ENCODE measurements at regions not wholly inside any gene's neighbourhood (a gene's known extent, or its start where the extent isn't known, plus 50 kb on each side); places are given as distances from the start of the nearest gene placed in this dataset.
"Not testable (repeated sequence)": the region's sequence is repeated elsewhere in the genome, so short reads cannot be mapped to it uniquely, and the experiment has no call there.

GRCh38 chrX:22536746-22537304 is 264.1 kb downstream of the CBLL2 start:
- DNase-seq: no peak

- no peak for DNase-seq
Measured at GRCh38 chrX:22538580-22538979, 265.9 kb downstream of the CBLL2 start.

DNA sequence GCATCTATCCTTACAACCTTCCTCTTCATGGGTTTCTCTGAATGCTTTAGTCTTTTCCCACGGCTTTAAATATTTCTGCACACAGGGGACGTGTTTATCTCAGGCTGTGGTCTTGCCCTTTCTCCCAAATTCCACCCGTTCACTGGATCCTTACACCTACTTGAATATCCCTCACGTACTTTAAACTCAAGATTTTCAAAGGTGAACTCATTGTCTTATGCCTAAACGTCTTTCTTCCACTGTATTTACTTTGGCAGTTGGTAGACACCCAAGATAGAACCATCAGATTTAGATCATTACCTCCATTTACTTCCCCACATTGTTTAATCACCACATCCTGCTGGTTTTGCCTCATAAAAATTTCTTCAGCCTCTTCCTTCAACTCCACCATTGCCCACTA is 269.2 kb downstream of the CBLL2 start:
- DNase-seq: no peak

GRCh38 chrX:22542641-22543040 is 269.9 kb downstream of the CBLL2 start:
- DNase-seq: no peak

GRCh38 chrX:22559506-22559905 is 286.8 kb downstream of the CBLL2 start:
- DNase-seq: no peak

DNA sequence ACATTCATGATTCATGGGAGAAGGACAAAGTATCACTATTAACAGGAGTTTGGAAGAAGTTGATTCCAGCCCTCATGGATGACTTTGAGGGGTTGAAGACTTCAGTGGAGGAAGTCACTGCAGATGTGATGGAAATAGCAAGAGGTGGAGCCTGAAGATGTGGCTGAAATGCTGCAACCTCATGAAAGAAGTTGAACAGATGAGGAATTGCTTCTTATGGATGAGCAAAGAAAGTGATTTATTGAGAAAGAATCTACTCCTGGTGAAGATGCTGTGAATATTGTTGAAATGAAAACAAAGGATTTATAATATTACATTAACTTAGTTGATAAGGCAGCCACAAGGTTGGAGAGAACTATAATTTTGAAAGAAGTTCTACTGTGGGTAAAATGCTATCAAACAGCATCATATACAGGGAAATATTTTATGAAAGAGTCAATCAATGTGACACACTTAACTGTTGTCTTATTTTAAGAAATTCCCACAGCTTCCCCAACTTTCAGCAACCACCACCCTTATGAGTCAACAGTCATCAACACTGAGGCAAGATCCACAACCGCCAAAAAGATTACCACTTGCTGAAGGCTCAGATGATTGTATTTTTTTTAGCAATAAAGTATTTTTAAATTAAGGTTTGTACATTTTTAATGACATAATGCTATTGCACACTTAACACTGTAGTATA is 302.6 kb downstream of the CBLL2 start:
- no peak for DNase-seq

- no peak for DNase-seq
Measured at GRCh38 chrX:22577181-22577580, 304.5 kb downstream of the CBLL2 start.

DNA sequence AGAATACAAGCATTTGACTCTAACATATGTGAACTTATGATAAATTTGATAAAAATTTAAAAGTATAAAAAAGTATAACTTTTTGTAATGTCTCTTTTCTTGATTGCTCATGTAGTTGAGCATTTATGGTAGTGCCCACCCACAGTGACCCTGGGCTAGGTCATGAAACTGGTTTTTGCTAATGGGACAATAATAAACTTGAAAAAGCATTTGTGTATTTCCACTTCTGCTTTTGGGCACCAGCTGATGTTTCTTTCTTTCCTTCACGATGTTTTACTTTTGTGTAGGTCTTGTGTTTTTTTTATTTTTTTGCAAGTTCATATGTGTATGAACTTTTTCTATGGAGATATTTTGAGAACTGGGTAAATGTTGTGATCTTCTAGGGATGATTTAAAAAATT is 313.1 kb downstream of the CBLL2 start:
- DNase-seq: no peak

DNA sequence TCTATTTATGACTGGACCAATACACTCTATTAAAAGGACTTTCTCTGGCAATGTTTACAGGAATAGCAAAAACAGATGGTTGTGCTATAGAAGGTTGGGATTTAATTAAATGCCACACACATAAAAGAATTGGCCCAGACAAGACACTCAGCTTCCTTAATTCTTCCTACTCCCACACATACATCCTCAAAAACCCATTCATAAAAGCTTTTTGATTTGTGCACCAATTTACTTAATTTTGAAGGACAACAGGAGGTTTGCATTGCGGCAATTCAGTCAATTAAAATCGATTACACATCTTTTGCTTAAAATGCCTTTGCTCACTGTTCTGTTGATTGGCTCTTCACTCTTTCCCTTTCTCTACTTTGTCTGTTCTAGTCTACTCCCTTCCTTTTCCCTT is 317.1 kb downstream of the CBLL2 start:
- no peak for DNase-seq

- DNase-seq: no peak
Measured at GRCh38 chrX:22594766-22595165, 322.1 kb downstream of the CBLL2 start.

GRCh38 chrX:22603060-22603459 is 330.3 kb downstream of the CBLL2 start:
- DNase-seq: no peak

GRCh38 chrX:22609452-22609851 is 336.7 kb downstream of the CBLL2 start:
- DNase-seq: not testable (repeated sequence)

DNA sequence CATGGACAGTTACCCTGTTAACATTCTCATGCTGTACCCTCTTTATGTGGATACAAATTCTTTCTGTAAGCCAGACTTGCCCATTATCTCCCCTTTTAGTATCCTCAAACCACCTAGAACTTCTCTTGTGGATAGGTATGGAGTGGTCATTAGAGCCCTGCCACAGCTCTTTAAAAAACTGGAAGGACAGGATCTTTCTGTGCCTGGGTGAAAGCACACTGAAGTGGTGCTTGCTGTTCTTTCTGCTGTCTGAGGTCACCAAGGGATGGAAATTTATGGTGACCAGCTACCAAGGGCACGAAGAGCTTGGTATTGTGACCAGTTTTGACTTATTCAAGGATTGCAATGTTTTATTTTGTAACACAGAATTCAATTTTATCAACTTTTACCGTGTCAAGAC is 344.2 kb downstream of the CBLL2 start:
- no peak for DNase-seq

DNA sequence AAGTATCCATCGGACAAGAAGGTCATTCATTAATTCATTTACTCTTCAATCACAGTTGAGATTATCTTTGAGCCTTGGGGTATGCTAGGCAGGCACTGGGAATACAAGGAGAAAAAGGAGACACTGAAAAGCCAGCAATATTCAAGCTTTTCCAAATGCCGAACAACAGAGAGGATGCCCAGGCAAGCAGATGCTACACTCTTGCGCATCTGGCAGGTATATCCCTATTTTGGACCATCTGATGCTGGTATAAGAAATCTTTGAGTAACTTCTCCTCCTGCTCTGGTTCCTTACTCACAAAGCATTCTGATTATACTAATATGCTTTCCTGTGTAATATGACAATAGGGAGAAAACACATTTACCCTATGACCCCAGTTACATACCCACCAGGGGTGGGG is 354.9 kb downstream of the CBLL2 start:
- DNase-seq: no peak

- DNase-seq: no peak
Measured at GRCh38 chrX:22628275-22628674, 355.6 kb downstream of the CBLL2 start.

DNA sequence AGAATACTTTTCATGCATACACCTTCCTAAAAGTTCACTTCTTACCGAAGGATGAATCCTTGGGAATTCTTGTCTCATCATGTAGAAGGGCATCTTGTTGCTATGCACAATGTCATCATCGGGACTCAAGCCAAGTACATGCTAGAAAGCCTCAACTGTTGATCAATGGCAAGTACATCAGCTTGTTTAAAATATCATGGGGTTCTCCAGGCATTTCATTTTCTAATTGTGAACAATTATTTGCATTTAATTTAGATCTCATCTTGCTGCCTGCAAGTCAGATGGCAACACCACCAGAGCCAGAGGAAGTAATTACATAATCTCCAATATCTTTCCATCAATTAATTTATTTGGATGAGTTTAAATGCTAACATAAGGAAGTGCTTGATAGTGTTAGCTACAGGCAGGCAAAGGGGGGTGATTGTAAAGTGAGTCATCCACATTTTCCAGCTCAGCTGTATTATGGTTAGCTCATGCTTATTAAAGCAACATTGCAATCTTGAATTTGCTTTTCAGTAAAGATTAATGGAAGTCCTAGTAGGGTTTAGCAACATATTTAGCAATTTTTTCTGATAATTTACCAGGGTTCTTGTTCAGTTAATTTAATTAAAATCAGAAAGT is 356.5 kb downstream of the CBLL2 start:
- DNase-seq: no peak

GRCh38 chrX:22634083-22634482 is 361.4 kb downstream of the CBLL2 start:
- no peak for DNase-seq

DNA sequence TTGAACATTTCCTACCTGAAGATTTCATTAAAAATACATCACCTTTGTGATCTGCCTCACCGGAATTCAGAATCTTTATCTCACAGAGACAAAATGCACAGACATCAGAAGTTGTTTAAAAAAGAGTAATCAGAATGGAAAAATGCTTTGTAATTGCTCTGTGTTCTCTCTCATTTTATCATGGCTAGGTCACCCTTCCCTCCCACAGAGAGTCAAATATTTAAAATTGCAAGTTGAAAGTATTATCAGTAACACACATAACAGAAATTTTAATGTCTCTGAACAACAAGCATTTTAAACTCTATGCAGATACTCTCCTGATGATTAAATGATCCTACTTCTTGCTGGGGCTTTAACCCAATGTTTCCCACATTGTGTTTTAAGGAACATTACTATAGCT is 362.0 kb downstream of the CBLL2 start:
- no peak for DNase-seq

- no peak for DNase-seq
Measured at GRCh38 chrX:22648281-22648680, 351.5 kb upstream of the DDX53 start.

GRCh38 chrX:22650691-22651090 is 349.1 kb upstream of the DDX53 start:
- DNase-seq: no peak

GRCh38 chrX:22652596-22652995 is 347.2 kb upstream of the DDX53 start:
- no peak for DNase-seq

DNA sequence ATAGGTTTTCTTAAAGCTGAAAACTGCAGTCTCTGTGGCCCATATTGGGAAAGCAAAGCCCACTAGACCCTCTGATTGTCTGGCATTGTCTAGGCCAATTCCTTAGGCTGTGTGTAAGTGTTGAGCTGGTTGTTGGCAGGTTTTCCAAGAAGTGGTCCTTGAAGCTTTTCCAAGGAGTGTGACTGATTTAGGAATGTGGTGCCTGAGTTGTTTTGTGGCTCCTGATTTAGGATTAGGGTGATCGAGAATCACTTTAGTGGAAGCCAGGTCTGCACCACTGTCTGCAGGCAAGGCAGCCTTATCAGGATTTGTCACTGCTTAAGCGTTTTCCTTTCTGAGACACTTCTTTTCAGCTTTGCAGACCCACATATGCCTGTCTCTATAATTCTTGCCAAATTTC is 339.0 kb upstream of the DDX53 start:
- DNase-seq: no peak

DNA sequence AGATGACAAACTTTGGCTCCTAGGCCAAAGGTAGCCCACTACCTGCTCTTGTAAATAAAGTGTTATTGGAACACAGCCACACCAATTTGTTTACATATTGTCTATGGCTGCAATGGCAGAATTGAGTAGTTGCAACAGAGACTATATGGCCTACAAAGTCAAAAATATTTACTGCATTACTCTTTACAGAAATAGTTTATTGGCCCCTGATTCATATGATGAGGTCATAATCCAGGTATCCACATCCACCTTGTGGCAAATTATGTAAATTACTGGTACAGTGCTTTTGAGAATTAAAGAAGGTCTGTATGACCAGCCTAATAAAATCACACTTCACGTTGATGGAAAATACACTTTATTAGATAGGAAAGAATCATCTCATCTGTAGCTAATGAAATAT is 337.0 kb upstream of the DDX53 start:
- DNase-seq: no peak

DNA sequence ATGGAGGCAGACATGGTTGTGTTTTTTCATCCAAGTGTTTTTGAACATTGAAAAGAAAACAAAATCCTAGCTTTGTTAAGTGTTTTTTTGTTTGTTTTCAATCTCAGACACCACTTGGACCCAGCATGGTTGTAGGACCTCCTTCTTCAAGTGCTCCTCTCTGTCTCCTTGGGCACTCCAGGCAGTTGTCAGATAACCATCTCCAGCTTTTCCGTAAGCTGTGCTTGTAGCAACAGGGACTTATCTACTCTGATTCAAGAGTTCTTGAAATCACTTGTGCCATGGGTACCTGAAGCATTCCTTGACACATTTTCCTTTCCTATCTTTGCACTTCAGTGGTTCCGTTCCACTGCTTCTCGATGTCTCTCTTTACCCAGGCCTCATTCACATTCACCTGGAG is 334.9 kb upstream of the DDX53 start:
- no peak for DNase-seq

- no peak for DNase-seq
Measured at GRCh38 chrX:22665818-22666217, 333.9 kb upstream of the DDX53 start.

Measured in stimulated activated CD4-positive, alpha-beta T cell treated with anti-CD3 and anti-CD28 coated beads, Interleukin-15, amount 100 ng/mL, for 24 hours (primary cell).